A549 (cell line): ENCODE measurements at regions not wholly inside any gene's neighbourhood (a gene's known extent, or its start where the extent isn't known, plus 50 kb on each side); places are given as distances from the start of the nearest gene placed in this dataset.

Experiments
- ATAC-seq, 2 experiments: fragments of 200-7000 bp in 1 of 2; fragments of >200 bp in 1 of 2; cut with Nextera tagmentation in 1 of 2; cut with Tn5 transposase in 1 of 2; 3 replicates each; pipeline versions ENCODE4 v1.8.0 to v1.9.1; 2018 to 2020; ENCODE audit warnings: mild to moderate bottlenecking in 1 of 2, moderate library complexity in 1 of 2
- CTCF ChIA-PET: fragments of 300-600 bp; sonication (Branson Sonifier 250); formaldehyde crosslinking; extraction: SDS; loops from one replicate; lab custom pipeline; 2021; ENCODE audit warnings: antibody characterized with exemption, inconsistent platforms; lab: Yijun Ruan, JAX
- POLR2A ChIA-PET: fragments of 350-600 bp; formaldehyde crosslinking; extraction: SDS; loops from one replicate; lab custom pipeline; 2021; ENCODE audit warnings: antibody characterized with exemption, inconsistent platforms; lab: Yijun Ruan, JAX
- DNase-seq, 2 experiments: peaks; one replicate each; pipeline versions ENCODE4 v3.0.0 to v3.0.0-alpha.2; 2011 to 2016; ENCODE audit warnings: low read depth in 1 of 2, low spot score in 1 of 2
- FAIRE-seq: peaks from 2 replicates; lab custom pipeline; 2011; peaks lifted over from hg19 to GRCh38; lab: Jason Lieb, UNC
- H3K27ac ChIP-seq, 2 experiments: fragments of >200 bp; sonication (Bioruptor Twin); formaldehyde crosslinking; 3 replicates each; pipeline ENCODE4 v1.5.1; 2016 to 2017
- H3K4me1 ChIP-seq: fragments of >200 bp; sonication (Bioruptor Twin); formaldehyde crosslinking; 3 replicates; pipeline ENCODE4 v1.6.1; 2016
- H3K4me2 ChIP-seq: fragments of >200 bp; sonication (Bioruptor Twin); formaldehyde crosslinking; 3 replicates; pipeline ENCODE4 v1.6.1; 2016
- H3K4me3 ChIP-seq: fragments of >200 bp; sonication (Bioruptor Twin); formaldehyde crosslinking; 3 replicates; pipeline ENCODE4 v1.5.1; 2016
- H3K9me3 ChIP-seq: fragments of >200 bp; sonication (Bioruptor Twin); formaldehyde crosslinking; 3 replicates; pipeline ENCODE4 v1.6.1; 2016
- HOXB5 ChIP-seq: fragments of 250-450 bp; sonication (Bioruptor Pico); IDR thresholded peaks from 2 replicates; pipeline ENCODE4 v1.5.0; 2020; ENCODE audit warnings: mild to moderate bottlenecking, moderate library complexity
- JUNB ChIP-seq: fragments of >200 bp; sonication (Bioruptor Twin); formaldehyde crosslinking; IDR thresholded peaks from 2 replicates; pipeline ENCODE4 v1.6.1; 2016
- MYC ChIP-seq: IDR thresholded peaks from 2 replicates; pipeline ENCODE4 v1.6.1; 2012; ENCODE audit warnings: mild to moderate bottlenecking, inconsistent platforms, low read length, improper control_type of control experiment, borderline replicate concordance
- NPAS2 ChIP-seq: fragments of 250-450 bp; sonication (Bioruptor Pico); IDR thresholded peaks from 2 replicates; pipeline ENCODE4 v1.8.0; 2022; ENCODE audit warnings: mild to moderate bottlenecking, moderate library complexity, borderline replicate concordance
- RARB ChIP-seq: fragments of 250-450 bp; sonication (Bioruptor Pico); IDR thresholded peaks from 2 replicates; pipeline ENCODE4 v1.8.0; 2021; ENCODE audit warnings: mild to moderate bottlenecking, moderate library complexity
- WGBS: methylation state at CpG from one replicate; pipeline ENCODE4 v1.1.6; 2017; ENCODE audit errors: missing lambda C conversion rate; 5-methylcytosine and 5-hydroxymethylcytosine counted together
- TF ChIP-seq, protein P1 (sequence below): fragments of 150-350 bp; IDR thresholded peaks from 2 replicates; pipeline ENCODE4 v1.6.1; 2014; ENCODE audit warnings: low read depth, mild to moderate bottlenecking, low read length

DNA sequence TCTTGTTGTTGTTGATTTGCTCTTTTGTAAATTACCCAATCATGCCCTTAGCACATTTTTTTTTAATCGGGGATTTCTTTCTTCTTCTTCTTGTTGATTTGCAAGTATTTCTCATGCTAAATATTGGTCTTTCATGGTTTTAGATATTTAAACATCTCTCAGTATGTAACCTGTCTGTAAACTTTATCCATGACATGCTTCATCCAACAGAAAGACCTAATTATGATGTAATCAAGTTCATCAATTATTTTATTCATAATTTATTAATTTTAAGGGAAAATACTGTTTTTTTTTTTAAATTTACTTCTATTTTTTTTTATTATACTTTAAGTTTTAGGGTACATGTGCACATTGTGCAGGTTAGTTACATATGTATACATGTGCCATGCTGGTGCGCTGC, 69.8 kb downstream of the TNFSF18 start:
- TF ChIP-seq HOXB5 (CRISPR knock-in tag) (no peak), MYC (no peak), RARB (CRISPR knock-in tag) (no peak), JUNB (no peak), NPAS2 (CRISPR knock-in tag) (no peak)
- TF ChIP-seq, protein P1, sequence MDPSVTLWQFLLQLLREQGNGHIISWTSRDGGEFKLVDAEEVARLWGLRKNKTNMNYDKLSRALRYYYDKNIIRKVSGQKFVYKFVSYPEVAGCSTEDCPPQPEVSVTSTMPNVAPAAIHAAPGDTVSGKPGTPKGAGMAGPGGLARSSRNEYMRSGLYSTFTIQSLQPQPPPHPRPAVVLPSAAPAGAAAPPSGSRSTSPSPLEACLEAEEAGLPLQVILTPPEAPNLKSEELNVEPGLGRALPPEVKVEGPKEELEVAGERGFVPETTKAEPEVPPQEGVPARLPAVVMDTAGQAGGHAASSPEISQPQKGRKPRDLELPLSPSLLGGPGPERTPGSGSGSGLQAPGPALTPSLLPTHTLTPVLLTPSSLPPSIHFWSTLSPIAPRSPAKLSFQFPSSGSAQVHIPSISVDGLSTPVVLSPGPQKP: no peak
- TF ChIP-seq, all 56 proteins: peak for 0

More for the DNA sequence above, 69.8 kb downstream of the TNFSF18 start:
- FAIRE-seq (no peak), ATAC-seq (no peak), DNase-seq (no peak)
- no peaks in the 10 kb centered on the region for H3K9me3 ChIP-seq
- H3K27ac ChIP-seq: peak overlapping the region; percentile 62 to 78
- CTCF ChIA-PET: no interaction called here
- no peak overlapping the region for H3K4me3 ChIP-seq
- POLR2A ChIA-PET: interaction anchor here (0.7 kb wide), 1 partner anchor 10 kb away, joined by 3 read pairs; no protein-coding TSS in a partner anchor
- peak overlapping the region; percentile 69 for H3K4me2 ChIP-seq
- H3K4me1 ChIP-seq: peaks cover 34% of the 10 kb centered on the region
- WGBS: 71% methylated on average over 2 of the region's 2 CpGs
